GM12878 (cell line): ENCODE measurements at regions not wholly inside any gene's neighbourhood (a gene's known extent, or its start where the extent isn't known, plus 50 kb on each side); places are given as distances from the start of the nearest gene placed in this dataset.

Experiments
- ATAC-seq: fragments of 200-7000 bp; cut with Tn5 transposase; 3 replicates; pipeline ENCODE4 v1.9.1; 2020; ENCODE audit warnings: mild to moderate bottlenecking, moderate library complexity
- BruUV-seq: library from RNA; stranded (reverse); fragments of 400-500 nt; replicated peaks from 2 replicates; lab custom pipeline; 2021; lab: Mats Ljungman, UMichigan
- CTCF ChIA-PET: fragments of 300-600 bp; sonication (Branson Sonifier 250); formaldehyde crosslinking; extraction: SDS; loops from one replicate; lab custom pipeline; 2021; ENCODE audit warnings: inconsistent platforms; lab: Yijun Ruan, JAX
- POLR2A ChIA-PET: fragments of 350-600 bp; formaldehyde crosslinking; extraction: SDS; loops from one replicate; lab custom pipeline; 2021; ENCODE audit warnings: inconsistent platforms; lab: Charles Lee
- RAD21 ChIA-PET: fragments of 300-600 bp; sonication (Branson Sonifier 250); formaldehyde crosslinking; loops from one replicate; lab custom pipeline; 2023; ENCODE audit warnings: antibody characterized with exemption; ENCODE audit not compliant: unreplicated experiment; lab: Charles Lee
- SMC1A ChIA-PET: fragments of 300-600 bp; sonication (Branson Sonifier 250); formaldehyde crosslinking; loops from one replicate; lab custom pipeline; 2023; ENCODE audit not compliant: unreplicated experiment, uncharacterized antibody; lab: Charles Lee
- DNase-seq: peaks from one replicate; pipeline ENCODE4 v3.0.0-alpha.2; 2011; ENCODE audit warnings: low read depth, low spot score
- FAIRE-seq: peaks from 3 replicates; lab custom pipeline; 2011; peaks lifted over from hg19 to GRCh38; lab: Jason Lieb, UNC
- H2AFZ ChIP-seq: 2 replicates; pipeline ENCODE4 v1.6.0; 2011; ENCODE audit warnings: low read depth, low read length, control low read depth; ENCODE audit not compliant: control insufficient read depth
- H3K27ac ChIP-seq: 2 replicates; pipeline ENCODE4 v1.5.1; 2011; ENCODE audit warnings: control low read depth; ENCODE audit not compliant: control insufficient read depth, insufficient read depth
- H3K27me3 ChIP-seq, 2 experiments: replicated peaks in 1 of 2; 2 replicates each; pipeline versions ENCODE4 v1.6.0 to v1.6.1; 2011; ENCODE audit warnings: low read length in 1 of 2; ENCODE audit not compliant: control insufficient read depth in 2 of 2, insufficient read depth in 2 of 2
- H3K36me3 ChIP-seq, 2 experiments: 2 replicates each; pipeline ENCODE4 v1.5.1; 2011; ENCODE audit warnings: low read length in 1 of 2; ENCODE audit not compliant: control insufficient read depth in 2 of 2, insufficient read depth in 2 of 2
- H3K4me1 ChIP-seq: 2 replicates; pipeline ENCODE4 v1.6.1; 2011; ENCODE audit warnings: mild to moderate bottlenecking, low read length, moderate library complexity, mixed read lengths; ENCODE audit not compliant: control insufficient read depth, insufficient read depth
- H3K4me2 ChIP-seq: 2 replicates; pipeline ENCODE4 v1.6.0; 2011; ENCODE audit warnings: control low read depth; ENCODE audit not compliant: control insufficient read depth, insufficient read depth
- H3K4me3 ChIP-seq: fragments of 200-600 bp; sonication (generic); 2 replicates; pipeline ENCODE4 v1.5.1; 2016
- H3K79me2 ChIP-seq: 2 replicates; pipeline ENCODE4 v1.6.0; 2011; ENCODE audit warnings: low read length; ENCODE audit not compliant: control insufficient read depth, insufficient read depth
- H3K9ac ChIP-seq: 2 replicates; pipeline ENCODE4 v1.8.0; 2011; ENCODE audit warnings: low read length, control low read depth, mixed read lengths; ENCODE audit not compliant: control insufficient read depth, insufficient read depth
- H3K9me3 ChIP-seq: replicated peaks from 3 replicates; pipeline ENCODE4 v1.5.1; 2011; ENCODE audit warnings: mild to moderate bottlenecking, low read length; ENCODE audit not compliant: control insufficient read depth, insufficient read depth
- H4K20me1 ChIP-seq: 2 replicates; pipeline ENCODE4 v1.6.0; 2011; ENCODE audit not compliant: control insufficient read depth, insufficient read depth
- BCL11A ChIP-seq: IDR thresholded peaks from 2 replicates; pipeline ENCODE4 v1.6.1; 2011; ENCODE audit warnings: low read depth, low read length
- CBFB ChIP-seq: IDR thresholded peaks from 2 replicates; pipeline ENCODE4 v1.6.1; 2016; ENCODE audit warnings: antibody characterized with exemption, low read depth
- CBX3 ChIP-seq: fragments of 200-600 bp; sonication (generic); IDR thresholded peaks from 2 replicates; pipeline ENCODE4 v1.6.1; 2016; ENCODE audit warnings: low read depth, borderline replicate concordance
- CHD1 ChIP-seq: IDR thresholded peaks from 2 replicates; pipeline ENCODE4 v1.6.1; 2012; ENCODE audit warnings: low read depth, low read length, improper control_type of control experiment
- EED ChIP-seq: sonication (generic); IDR thresholded peaks from 2 replicates; pipeline ENCODE4 v1.6.1; 2016; ENCODE audit warnings: antibody characterized with exemption, low read depth
- ELK1 ChIP-seq: IDR thresholded peaks from 2 replicates; pipeline ENCODE4 v1.6.1; 2012; ENCODE audit warnings: low read depth, low read length, improper control_type of control experiment
- EP300 ChIP-seq, 2 experiments: fragments of 150-350 bp in 1 of 2; IDR thresholded peaks; 2 replicates each; pipeline ENCODE4 v1.6.1; 2011 to 2012; ENCODE audit warnings: low read depth in 2 of 2, low read length in 2 of 2, borderline replicate concordance in 1 of 2, improper control_type of control experiment in 1 of 2, inconsistent platforms in 1 of 2; ENCODE audit not compliant: control insufficient read depth in 1 of 2
- EZH2 ChIP-seq: IDR thresholded peaks from 2 replicates; pipeline ENCODE4 v1.6.1; 2012; ENCODE audit warnings: low read depth, mild to moderate bottlenecking, control low read depth, inconsistent platforms, low read length, borderline replicate concordance; ENCODE audit not compliant: control insufficient read depth
- HDAC2 ChIP-seq: fragments of 200-600 bp; sonication (generic); IDR thresholded peaks from 2 replicates; pipeline ENCODE4 v1.6.1; 2017
- NRF1 ChIP-seq: conservative IDR thresholded peaks from 2 replicates; pipeline ENCODE4 v1.6.1; 2011; ENCODE audit warnings: mild to moderate bottlenecking, low read depth, low read length, improper control_type of control experiment
- RUNX3 ChIP-seq: IDR thresholded peaks from 2 replicates; pipeline ENCODE4 v1.6.1; 2012; ENCODE audit warnings: low read length, inconsistent platforms
- SIN3A ChIP-seq: IDR thresholded peaks from 2 replicates; pipeline ENCODE4 v1.6.1; 2012; ENCODE audit warnings: low read depth, low read length, improper control_type of control experiment
- SIX5 ChIP-seq: IDR thresholded peaks from 2 replicates; pipeline ENCODE4 v1.6.1; 2011; ENCODE audit warnings: mild to moderate bottlenecking, low read depth, low read length, moderate library complexity; ENCODE audit not compliant: severe bottlenecking
- SMARCA5 ChIP-seq: fragments of 450-650 bp; IDR thresholded peaks from 2 replicates; pipeline ENCODE4 v1.6.1; 2017; ENCODE audit warnings: mild to moderate bottlenecking
- WGBS: methylation state at CpG from one replicate; pipeline ENCODE4 v1.1.6; 2016; ENCODE audit warnings: low lambda C conversion rate; ENCODE audit not compliant: insufficient replicate concordance, insufficient coverage; ENCODE audit errors: missing lambda C conversion rate; 5-methylcytosine and 5-hydroxymethylcytosine counted together
- in situ Hi-C: fragments of 300-500 bp; cut with MboI; formaldehyde crosslinking; loops from 9 replicates; pipeline ENCODE4 v1.14.3; 2018; ENCODE audit warnings: mixed read lengths
- intact Hi-C: fragments of 100-400 bp; cut with micrococcal nuclease; formaldehyde crosslinking; loops from one replicate; pipeline ENCODE4 v1.14.2; 2022; ENCODE audit not compliant: unreplicated experiment
- TF ChIP-seq, protein P1 (sequence below): fragments of 450-650 bp; IDR thresholded peaks from 2 replicates; pipeline ENCODE4 v1.6.1; 2017; ENCODE audit warnings: low read depth, mild to moderate bottlenecking, moderate library complexity
- TF ChIP-seq, protein P2 (sequence below): fragments of 450-650 bp; IDR thresholded peaks from 2 replicates; pipeline ENCODE4 v1.6.1; 2016; ENCODE audit warnings: mild to moderate bottlenecking, moderate library complexity, borderline replicate concordance
- TF ChIP-seq, protein P3 (sequence below): IDR thresholded peaks from 2 replicates; pipeline ENCODE4 v1.6.1; 2011; ENCODE audit warnings: low read depth, low read length, improper control_type of control experiment, borderline replicate concordance

DNA sequence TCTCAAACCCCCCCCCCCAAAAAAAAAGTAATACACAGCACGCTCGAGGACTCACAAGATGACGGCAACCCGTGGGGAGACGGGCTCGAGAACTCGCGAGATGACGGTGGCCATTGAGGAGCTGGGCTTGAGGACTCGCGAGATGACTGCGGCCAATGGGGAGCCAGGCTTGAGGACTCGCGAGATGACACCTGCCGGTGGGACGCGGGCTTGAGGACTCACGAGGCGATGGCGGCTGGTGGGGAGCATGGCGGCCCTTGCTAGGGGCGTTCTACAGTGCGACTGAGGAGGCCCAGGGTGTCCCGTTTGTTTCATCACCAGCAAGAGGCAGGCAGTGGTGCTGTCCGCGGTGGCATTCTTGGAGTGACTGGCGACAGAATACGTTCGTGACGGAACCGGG, 172.4 kb upstream of the MAGEB16 start:
- SMC1A ChIA-PET, result no interaction called here
- intact Hi-C loops, result no loop called here
- ATAC-seq (no peak), FAIRE-seq (no peak), DNase-seq (no peak)
- Histone ChIP-seq H4K20me1 (no peaks in the 10 kb centered on the region), H3K9me3 (no peaks in the 10 kb centered on the region; the same call in 2 of the 3 replicates), H3K79me2 (no peaks in the 10 kb centered on the region), H3K36me3 (no peaks in the 10 kb centered on the region), H3K27me3 (no peaks in the 10 kb centered on the region), H3K9ac (no peak overlapping the region), H3K4me2 (no peak overlapping the region), H3K27ac (no peak overlapping the region), H2AFZ (no peak overlapping the region), H3K4me1 (no peaks in the 10 kb centered on the region)
- BruUV-seq, result no TSS peak
- in situ Hi-C loops, result no loop called here
- POLR2A ChIA-PET, result no interaction called here
- RAD21 ChIA-PET, result no interaction called here
- 84% methylated on average over 29 of the region's 31 CpGs for WGBS
- CTCF ChIA-PET, result no interaction called here
- TF ChIP-seq CHD1 (no peak), EZH2 (no peak), CBX3 (no peak), RUNX3 (no peak), EED (no peak), SIX5 (no peak), BCL11A (no peak), SMARCA5 (no peak), CBFB (no peak), EP300 (IDR thresholded peaks at IDR 0.05; ENCODE audit: borderline replicate concordance in 1 of 2, control insufficient read depth in 1 of 2, low read depth in 2 of 2, low read length in 2 of 2) (no peak), NRF1 (no peak), HDAC2 (no peak), SIN3A (no peak), ELK1 (no peak)
- TF ChIP-seq, protein P1, sequence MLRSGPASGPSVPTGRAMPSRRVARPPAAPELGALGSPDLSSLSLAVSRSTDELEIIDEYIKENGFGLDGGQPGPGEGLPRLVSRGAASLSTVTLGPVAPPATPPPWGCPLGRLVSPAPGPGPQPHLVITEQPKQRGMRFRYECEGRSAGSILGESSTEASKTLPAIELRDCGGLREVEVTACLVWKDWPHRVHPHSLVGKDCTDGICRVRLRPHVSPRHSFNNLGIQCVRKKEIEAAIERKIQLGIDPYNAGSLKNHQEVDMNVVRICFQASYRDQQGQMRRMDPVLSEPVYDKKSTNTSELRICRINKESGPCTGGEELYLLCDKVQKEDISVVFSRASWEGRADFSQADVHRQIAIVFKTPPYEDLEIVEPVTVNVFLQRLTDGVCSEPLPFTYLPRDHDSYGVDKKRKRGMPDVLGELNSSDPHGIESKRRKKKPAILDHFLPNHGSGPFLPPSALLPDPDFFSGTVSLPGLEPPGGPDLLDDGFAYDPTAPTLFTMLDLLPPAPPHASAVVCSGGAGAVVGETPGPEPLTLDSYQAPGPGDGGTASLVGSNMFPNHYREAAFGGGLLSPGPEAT, result no peak
- TF ChIP-seq, protein P2, sequence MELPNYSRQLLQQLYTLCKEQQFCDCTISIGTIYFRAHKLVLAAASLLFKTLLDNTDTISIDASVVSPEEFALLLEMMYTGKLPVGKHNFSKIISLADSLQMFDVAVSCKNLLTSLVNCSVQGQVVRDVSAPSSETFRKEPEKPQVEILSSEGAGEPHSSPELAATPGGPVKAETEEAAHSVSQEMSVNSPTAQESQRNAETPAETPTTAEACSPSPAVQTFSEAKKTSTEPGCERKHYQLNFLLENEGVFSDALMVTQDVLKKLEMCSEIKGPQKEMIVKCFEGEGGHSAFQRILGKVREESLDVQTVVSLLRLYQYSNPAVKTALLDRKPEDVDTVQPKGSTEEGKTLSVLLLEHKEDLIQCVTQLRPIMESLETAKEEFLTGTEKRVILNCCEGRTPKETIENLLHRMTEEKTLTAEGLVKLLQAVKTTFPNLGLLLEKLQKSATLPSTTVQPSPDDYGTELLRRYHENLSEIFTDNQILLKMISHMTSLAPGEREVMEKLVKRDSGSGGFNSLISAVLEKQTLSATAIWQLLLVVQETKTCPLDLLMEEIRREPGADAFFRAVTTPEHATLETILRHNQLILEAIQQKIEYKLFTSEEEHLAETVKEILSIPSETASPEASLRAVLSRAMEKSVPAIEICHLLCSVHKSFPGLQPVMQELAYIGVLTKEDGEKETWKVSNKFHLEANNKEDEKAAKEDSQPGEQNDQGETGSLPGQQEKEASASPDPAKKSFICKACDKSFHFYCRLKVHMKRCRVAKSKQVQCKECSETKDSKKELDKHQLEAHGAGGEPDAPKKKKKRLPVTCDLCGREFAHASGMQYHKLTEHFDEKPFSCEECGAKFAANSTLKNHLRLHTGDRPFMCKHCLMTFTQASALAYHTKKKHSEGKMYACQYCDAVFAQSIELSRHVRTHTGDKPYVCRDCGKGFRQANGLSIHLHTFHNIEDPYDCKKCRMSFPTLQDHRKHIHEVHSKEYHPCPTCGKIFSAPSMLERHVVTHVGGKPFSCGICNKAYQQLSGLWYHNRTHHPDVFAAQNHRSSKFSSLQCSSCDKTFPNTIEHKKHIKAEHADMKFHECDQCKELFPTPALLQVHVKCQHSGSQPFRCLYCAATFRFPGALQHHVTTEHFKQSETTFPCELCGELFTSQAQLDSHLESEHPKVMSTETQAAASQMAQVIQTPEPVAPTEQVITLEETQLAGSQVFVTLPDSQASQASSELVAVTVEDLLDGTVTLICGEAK, result no peak
- TF ChIP-seq, protein P3, sequence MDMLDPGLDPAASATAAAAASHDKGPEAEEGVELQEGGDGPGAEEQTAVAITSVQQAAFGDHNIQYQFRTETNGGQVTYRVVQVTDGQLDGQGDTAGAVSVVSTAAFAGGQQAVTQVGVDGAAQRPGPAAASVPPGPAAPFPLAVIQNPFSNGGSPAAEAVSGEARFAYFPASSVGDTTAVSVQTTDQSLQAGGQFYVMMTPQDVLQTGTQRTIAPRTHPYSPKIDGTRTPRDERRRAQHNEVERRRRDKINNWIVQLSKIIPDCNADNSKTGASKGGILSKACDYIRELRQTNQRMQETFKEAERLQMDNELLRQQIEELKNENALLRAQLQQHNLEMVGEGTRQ, result no peak
- TF ChIP-seq, all 136 proteins: peak for 0
- no peak overlapping the region for H3K4me3 ChIP-seq
